ENCODE measurements at regions not wholly inside any gene's neighbourhood (a gene's known extent, or its start where the extent isn't known, plus 50 kb on each side); places are given as distances from the start of the nearest gene placed in this dataset.

DNA sequence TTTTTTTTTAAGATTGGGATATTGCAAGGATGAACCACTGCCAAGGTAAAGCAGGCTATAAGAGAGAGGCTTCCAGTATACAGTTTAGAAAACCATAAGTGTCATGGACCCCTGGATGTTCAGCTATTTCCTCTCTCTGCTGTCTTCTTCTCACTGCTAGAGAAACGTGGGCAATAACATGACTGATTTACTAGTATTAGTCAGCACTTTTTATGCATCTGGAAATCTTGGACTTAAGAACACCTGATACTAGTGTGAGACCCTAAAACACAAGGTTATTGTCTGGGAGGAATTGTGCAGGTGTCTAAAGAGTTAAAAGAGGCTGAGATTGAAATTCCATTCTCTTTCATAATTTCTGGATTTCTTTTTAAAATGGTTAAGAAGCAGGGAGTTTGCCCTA lies 460.6 kb upstream of the MCTP2 start:
- no peaks in the 10 kb centered on the region for H3K4me1 ChIP-seq (ENCODE audit: control insufficient read depth in 1 of 2, insufficient read depth in 2 of 2, low read depth in 1 of 2, low read length in 1 of 2)
- ChIA-PET POLR2A (no interaction called here), CTCF (interaction anchor here (2.1 kb wide), 1 partner anchor 349 kb away, joined by 8 read pairs; no protein-coding TSS in a partner anchor)
- H4K20me1 ChIP-seq (ENCODE audit: insufficient read depth): no peaks in the 10 kb centered on the region
- H3K79me2 ChIP-seq (ENCODE audit: insufficient read depth): no peaks in the 10 kb centered on the region
- no peaks in the 10 kb centered on the region for H3K27me3 ChIP-seq (ENCODE audit: insufficient read depth)
- TF ChIP-seq TEAD4 (IDR thresholded peaks at IDR 0.05; ENCODE audit: borderline replicate concordance, insufficient read depth) (no peak), ZBTB33 (IDR thresholded peaks at IDR 0.05; ENCODE audit: borderline replicate concordance, low read depth) (no peak), FOXJ3 (CRISPR knock-in tag; IDR thresholded peaks at IDR 0.05) (no peak), EZH2phosphoT487 (IDR thresholded peaks at IDR 0.05; ENCODE audit: borderline replicate concordance, low read depth) (no peak), ELF1 (IDR thresholded peaks at IDR 0.05) (no peak), FOXM1 (IDR thresholded peaks at IDR 0.05; ENCODE audit: low read depth) (no peak), SMC3 (IDR thresholded peaks at IDR 0.05; ENCODE audit: low read depth, low read length) (no peak), GATA2 (CRISPR knock-in tag; IDR thresholded peaks at IDR 0.05) (no peak), GABPA (IDR thresholded peaks at IDR 0.05; ENCODE audit: low read depth) (no peak), POLR2AphosphoS5 (IDR thresholded peaks at IDR 0.05; ENCODE audit: low read depth, low read length) (no peak), RAD21 (IDR thresholded peaks at IDR 0.05; ENCODE audit: low read length) (no peak), CHD2 (IDR thresholded peaks at IDR 0.05; ENCODE audit: low read length, partially characterized antibody) (no peak), IRF3 (IDR thresholded peaks at IDR 0.05; ENCODE audit: low read depth, low read length) (no peak)
- TF ChIP-seq, protein P1, sequence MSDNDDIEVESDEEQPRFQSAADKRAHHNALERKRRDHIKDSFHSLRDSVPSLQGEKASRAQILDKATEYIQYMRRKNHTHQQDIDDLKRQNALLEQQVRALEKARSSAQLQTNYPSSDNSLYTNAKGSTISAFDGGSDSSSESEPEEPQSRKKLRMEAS (IDR thresholded peaks at IDR 0.05; ENCODE audit: low read depth): no peak
- TF ChIP-seq, protein P2, sequence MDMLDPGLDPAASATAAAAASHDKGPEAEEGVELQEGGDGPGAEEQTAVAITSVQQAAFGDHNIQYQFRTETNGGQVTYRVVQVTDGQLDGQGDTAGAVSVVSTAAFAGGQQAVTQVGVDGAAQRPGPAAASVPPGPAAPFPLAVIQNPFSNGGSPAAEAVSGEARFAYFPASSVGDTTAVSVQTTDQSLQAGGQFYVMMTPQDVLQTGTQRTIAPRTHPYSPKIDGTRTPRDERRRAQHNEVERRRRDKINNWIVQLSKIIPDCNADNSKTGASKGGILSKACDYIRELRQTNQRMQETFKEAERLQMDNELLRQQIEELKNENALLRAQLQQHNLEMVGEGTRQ (IDR thresholded peaks at IDR 0.05; ENCODE audit: borderline replicate concordance, low read depth, low read length): no peak
- TF ChIP-seq, protein P3, sequence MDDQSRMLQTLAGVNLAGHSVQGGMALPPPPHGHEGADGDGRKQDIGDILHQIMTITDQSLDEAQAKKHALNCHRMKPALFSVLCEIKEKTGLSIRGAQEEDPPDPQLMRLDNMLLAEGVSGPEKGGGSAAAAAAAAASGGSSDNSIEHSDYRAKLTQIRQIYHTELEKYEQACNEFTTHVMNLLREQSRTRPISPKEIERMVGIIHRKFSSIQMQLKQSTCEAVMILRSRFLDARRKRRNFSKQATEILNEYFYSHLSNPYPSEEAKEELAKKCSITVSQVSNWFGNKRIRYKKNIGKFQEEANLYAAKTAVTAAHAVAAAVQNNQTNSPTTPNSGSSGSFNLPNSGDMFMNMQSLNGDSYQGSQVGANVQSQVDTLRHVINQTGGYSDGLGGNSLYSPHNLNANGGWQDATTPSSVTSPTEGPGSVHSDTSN (IDR thresholded peaks at IDR 0.05): no peak
- no peak overlapping the region for H3K4me3 ChIP-seq (ENCODE audit: low read depth in 2 of 2, low read length in 1 of 2)
- no peaks in the 10 kb centered on the region for H3K9me2 ChIP-seq
- no peaks in the 10 kb centered on the region for H3K9me3 ChIP-seq
- 0% methylated on average over 1 of the region's 1 CpG for WGBS (ENCODE audit: low lambda C conversion rate)
- H3K9ac ChIP-seq: no peak overlapping the region
- H2AFZ ChIP-seq (ENCODE audit: low read depth): no peak overlapping the region
- no peaks in the 10 kb centered on the region for H3F3A ChIP-seq (replicated peaks; ENCODE audit: insufficient read depth)
- H3K4me2 ChIP-seq: no peak overlapping the region
- no peaks in the 10 kb centered on the region for H3K36me3 ChIP-seq (replicated peaks in 1 of 2; ENCODE audit: control insufficient read depth in 1 of 2, insufficient read depth in 2 of 2, low read length in 1 of 2)
- no peak for DNase-seq
- no peak overlapping the region for H3K27ac ChIP-seq (ENCODE audit: low read depth in 2 of 2, low read length in 1 of 2)

Measured in SK-N-SH (cell line).